ENCODE measurements at regions not wholly inside any gene's neighbourhood (a gene's known extent, or its start where the extent isn't known, plus 50 kb on each side); places are given as distances from the start of the nearest gene placed in this dataset.

GRCh38 chr4:178953447-178954120 is 1511.3 kb upstream of the AGA start:
- intact Hi-C loops (cut with DNase I; ENCODE audit: low total_unique reads), result no loop called here
- 87% methylated on average over 22 of the region's 22 CpGs for WGBS, 2 donors
- no peak overlapping the region for H3K4me3 ChIP-seq (ENCODE audit: low read depth, poor library complexity, severe bottlenecking)
- no peak for DNase-seq (ENCODE audit: low spot score in 2 of 2)
- TF ChIP-seq, protein P1, sequence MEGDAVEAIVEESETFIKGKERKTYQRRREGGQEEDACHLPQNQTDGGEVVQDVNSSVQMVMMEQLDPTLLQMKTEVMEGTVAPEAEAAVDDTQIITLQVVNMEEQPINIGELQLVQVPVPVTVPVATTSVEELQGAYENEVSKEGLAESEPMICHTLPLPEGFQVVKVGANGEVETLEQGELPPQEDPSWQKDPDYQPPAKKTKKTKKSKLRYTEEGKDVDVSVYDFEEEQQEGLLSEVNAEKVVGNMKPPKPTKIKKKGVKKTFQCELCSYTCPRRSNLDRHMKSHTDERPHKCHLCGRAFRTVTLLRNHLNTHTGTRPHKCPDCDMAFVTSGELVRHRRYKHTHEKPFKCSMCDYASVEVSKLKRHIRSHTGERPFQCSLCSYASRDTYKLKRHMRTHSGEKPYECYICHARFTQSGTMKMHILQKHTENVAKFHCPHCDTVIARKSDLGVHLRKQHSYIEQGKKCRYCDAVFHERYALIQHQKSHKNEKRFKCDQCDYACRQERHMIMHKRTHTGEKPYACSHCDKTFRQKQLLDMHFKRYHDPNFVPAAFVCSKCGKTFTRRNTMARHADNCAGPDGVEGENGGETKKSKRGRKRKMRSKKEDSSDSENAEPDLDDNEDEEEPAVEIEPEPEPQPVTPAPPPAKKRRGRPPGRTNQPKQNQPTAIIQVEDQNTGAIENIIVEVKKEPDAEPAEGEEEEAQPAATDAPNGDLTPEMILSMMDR (IDR thresholded peaks at IDR 0.05), result no peak
- TF ChIP-seq POLR2A (IDR thresholded peaks at IDR 0.05), result no peak

DNA sequence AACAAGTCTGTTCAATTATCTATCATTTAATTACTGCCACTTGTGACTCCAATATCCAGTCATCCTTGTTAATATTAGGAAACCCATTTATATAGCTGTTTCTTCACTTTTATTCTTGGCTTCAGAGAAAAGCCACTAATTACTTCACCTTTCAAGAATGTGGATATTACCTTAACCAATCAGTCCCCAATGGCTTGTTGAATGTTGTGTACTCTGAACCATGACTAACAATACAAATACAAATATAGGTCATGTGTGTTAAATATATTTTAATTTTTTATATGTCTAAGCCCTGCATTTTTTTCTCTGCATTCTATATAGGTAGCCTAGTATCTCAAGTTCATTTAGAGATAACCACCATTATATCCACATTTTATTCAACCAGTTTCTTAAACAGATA is 1513.4 kb upstream of the AGA start:
- intact Hi-C loops (cut with DNase I; ENCODE audit: low total_unique reads), result no loop called here
- H3K4me3 ChIP-seq (ENCODE audit: low read depth, poor library complexity, severe bottlenecking), result no peak overlapping the region
- DNase-seq (ENCODE audit: low spot score in 2 of 2), result no peak
- TF ChIP-seq POLR2A (IDR thresholded peaks at IDR 0.05), result no peak
- TF ChIP-seq, protein P1 (IDR thresholded peaks at IDR 0.05), result no peak

DNA sequence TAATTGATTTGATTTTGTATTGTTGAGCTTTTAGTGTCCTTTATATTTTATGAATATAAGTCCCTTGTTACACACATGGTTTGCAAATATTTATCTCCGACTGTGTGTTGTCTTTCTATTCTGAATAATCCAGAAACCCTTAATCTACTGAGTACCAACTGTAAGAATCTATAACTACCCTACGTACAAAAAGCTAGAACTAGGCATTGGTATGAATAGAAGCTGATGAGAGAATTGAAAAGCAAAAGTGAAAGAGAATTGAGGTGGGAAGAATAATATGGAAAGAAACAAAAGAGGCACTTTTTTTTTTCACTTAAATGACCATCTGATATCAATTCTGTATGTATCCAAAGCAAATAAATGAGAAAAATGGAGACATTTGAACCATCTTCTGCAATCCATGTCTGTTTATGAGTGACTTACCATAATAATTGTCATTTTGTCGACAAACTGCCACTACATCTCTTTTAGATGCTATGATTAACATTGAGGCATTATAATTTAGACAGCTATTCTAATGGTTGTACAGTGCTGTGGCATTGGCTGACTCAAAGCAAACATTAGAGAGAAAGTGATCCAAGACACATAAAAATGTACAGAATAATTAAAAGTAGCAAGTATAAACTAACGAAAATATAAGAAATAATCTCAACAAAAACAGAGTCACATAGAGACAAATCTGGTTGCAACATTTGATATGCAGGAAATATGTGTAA is 1516.6 kb upstream of the AGA start:
- WGBS, 2 donors, result 75 to 83% methylated on average over 4 of the region's 4 CpGs
- H3K4me3 ChIP-seq (ENCODE audit: low read depth, poor library complexity, severe bottlenecking), result no peak overlapping the region
- TF ChIP-seq, protein P1 (IDR thresholded peaks at IDR 0.05), result no peak
- TF ChIP-seq POLR2A (IDR thresholded peaks at IDR 0.05), result no peak
- no peak for DNase-seq (ENCODE audit: low spot score in 2 of 2)
- intact Hi-C loops (cut with DNase I; ENCODE audit: low total_unique reads), result no loop called here

- intact Hi-C loops (cut with DNase I; ENCODE audit: low total_unique reads), result no loop called here
- no peak for DNase-seq (ENCODE audit: low spot score in 2 of 2)
- WGBS, 2 donors, result 73 to 81% methylated on average over 4 of the region's 4 CpGs
- H3K4me3 ChIP-seq (ENCODE audit: low read depth, poor library complexity, severe bottlenecking), result no peak overlapping the region
- no peak for TF ChIP-seq POLR2A (IDR thresholded peaks at IDR 0.05)
- TF ChIP-seq, protein P1 (IDR thresholded peaks at IDR 0.05), result no peak
Observed at GRCh38 chr4:178963446-178964045, 1521.3 kb upstream of the AGA start.

GRCh38 chr4:178966644-178967043 is 1524.4 kb upstream of the AGA start:
- intact Hi-C loops (cut with DNase I; ENCODE audit: low total_unique reads), result no loop called here
- TF ChIP-seq POLR2A (IDR thresholded peaks at IDR 0.05), result no peak
- TF ChIP-seq, protein P1 (IDR thresholded peaks at IDR 0.05), result no peak
- no peak for DNase-seq (ENCODE audit: low spot score in 2 of 2)
- 81 to 89% methylated on average over 2 of the region's 2 CpGs for WGBS, 2 donors
- no peak overlapping the region for H3K4me3 ChIP-seq (ENCODE audit: low read depth, poor library complexity, severe bottlenecking)
